Neutrophil (primary cell): ENCODE measurements at regions not wholly inside any gene's neighbourhood (a gene's known extent, or its start where the extent isn't known, plus 50 kb on each side); places are given as distances from the start of the nearest gene placed in this dataset.

Experiments
- H3K27ac ChIP-seq: fragments of 200-600 bp; sonication (generic); 2 replicates; pipeline ENCODE4 v1.5.1; 2016; ENCODE audit warnings: mild to moderate bottlenecking, moderate library complexity
- H3K27me3 ChIP-seq: fragments of 200-600 bp; sonication (generic); 2 replicates; pipeline ENCODE4 v1.6.0; 2016; ENCODE audit warnings: mild to moderate bottlenecking
- H3K36me3 ChIP-seq: fragments of 200-600 bp; sonication (generic); 2 replicates; pipeline ENCODE4 v1.5.1; 2017
- H3K4me1 ChIP-seq, 2 experiments: fragments of 200-600 bp in 1 of 2; sonication (generic) in 1 of 2; 1 replicate in 1 of 2; 2 replicates in 1 of 2; pipeline versions ENCODE4 v1.5.1 to v1.6.1; 2013 to 2016; ENCODE audit warnings: low read depth in 1 of 2, low read length in 1 of 2, mild to moderate bottlenecking in 1 of 2, moderate library complexity in 1 of 2; ENCODE audit not compliant: control insufficient read depth in 1 of 2, insufficient read depth in 1 of 2
- H3K4me3 ChIP-seq, 2 experiments: fragments of 200-600 bp in 1 of 2; sonication (generic) in 1 of 2; 1 replicate in 1 of 2; 2 replicates in 1 of 2; pipeline ENCODE4 v1.5.1; 2013 to 2016; ENCODE audit warnings: low read depth in 1 of 2, low read length in 1 of 2, mild to moderate bottlenecking in 1 of 2, moderate library complexity in 1 of 2
- H3K9me3 ChIP-seq: fragments of 200-600 bp; sonication (generic); 2 replicates; pipeline ENCODE4 v1.5.1; 2016
- TF ChIP-seq, protein P1 (sequence below): fragments of 200-600 bp; sonication (generic); IDR thresholded peaks from 2 replicates; pipeline ENCODE4 v1.5.1; 2016; ENCODE audit warnings: antibody characterized with exemption

GRCh38 chr4:81527709-81528108, 56.0 kb upstream of the RASGEF1B start:
- H3K4me1 ChIP-seq, result no peaks in the 10 kb centered on the region
- no peaks in the 10 kb centered on the region for H3K27me3 ChIP-seq
- peaks cover 3% of the 10 kb centered on the region for H3K9me3 ChIP-seq
- TF ChIP-seq, protein P1, sequence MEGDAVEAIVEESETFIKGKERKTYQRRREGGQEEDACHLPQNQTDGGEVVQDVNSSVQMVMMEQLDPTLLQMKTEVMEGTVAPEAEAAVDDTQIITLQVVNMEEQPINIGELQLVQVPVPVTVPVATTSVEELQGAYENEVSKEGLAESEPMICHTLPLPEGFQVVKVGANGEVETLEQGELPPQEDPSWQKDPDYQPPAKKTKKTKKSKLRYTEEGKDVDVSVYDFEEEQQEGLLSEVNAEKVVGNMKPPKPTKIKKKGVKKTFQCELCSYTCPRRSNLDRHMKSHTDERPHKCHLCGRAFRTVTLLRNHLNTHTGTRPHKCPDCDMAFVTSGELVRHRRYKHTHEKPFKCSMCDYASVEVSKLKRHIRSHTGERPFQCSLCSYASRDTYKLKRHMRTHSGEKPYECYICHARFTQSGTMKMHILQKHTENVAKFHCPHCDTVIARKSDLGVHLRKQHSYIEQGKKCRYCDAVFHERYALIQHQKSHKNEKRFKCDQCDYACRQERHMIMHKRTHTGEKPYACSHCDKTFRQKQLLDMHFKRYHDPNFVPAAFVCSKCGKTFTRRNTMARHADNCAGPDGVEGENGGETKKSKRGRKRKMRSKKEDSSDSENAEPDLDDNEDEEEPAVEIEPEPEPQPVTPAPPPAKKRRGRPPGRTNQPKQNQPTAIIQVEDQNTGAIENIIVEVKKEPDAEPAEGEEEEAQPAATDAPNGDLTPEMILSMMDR, result no peak
- no peak overlapping the region for H3K4me3 ChIP-seq
- no peaks in the 10 kb centered on the region for H3K36me3 ChIP-seq
- no peak overlapping the region for H3K27ac ChIP-seq

DNA sequence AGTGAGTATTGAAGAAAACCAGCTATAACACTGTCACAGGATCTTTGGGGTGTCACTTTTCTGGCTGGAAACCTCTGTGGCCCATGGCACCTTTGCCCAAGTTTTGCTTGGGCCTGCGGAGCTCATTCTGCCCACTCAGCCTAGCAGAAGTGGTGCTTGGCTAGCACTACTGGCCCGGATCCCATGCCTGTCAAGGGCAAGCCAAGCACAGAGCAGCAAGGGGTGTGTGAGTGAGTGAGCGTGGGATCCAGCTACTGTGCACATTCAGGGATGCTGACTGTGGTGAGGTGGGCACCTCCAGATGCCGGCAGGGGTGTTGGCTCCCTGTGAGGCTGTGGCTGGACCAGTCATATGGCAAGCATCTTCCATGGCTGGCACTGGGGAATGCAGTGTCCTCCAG, 55.4 kb upstream of the RASGEF1B start:
- no peaks in the 10 kb centered on the region for H3K27me3 ChIP-seq
- H3K4me3 ChIP-seq, result no peak overlapping the region
- no peaks in the 10 kb centered on the region for H3K36me3 ChIP-seq
- peaks cover 3% of the 10 kb centered on the region for H3K9me3 ChIP-seq
- H3K4me1 ChIP-seq, result no peaks in the 10 kb centered on the region
- no peak overlapping the region for H3K27ac ChIP-seq
- TF ChIP-seq, protein P1, result no peak

DNA sequence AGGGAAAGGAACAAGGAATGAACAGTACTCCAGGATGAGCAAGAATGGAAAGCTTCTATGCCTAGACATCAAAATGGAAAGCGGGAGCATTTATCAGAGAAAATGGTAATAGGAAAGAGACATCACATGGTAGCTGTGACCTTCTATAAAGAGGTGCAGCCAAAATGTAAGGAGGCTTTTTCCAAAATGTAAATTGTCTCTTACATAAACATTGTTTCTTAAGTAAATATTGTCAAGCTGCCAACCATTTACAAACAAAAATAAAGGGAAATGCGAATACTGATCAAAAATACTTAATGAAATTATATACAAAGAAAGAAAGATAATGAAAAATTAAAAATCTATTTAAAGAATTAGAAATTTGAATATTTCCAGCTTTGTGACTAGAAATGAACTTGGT, 55.0 kb upstream of the RASGEF1B start:
- Histone ChIP-seq H3K27me3 (no peaks in the 10 kb centered on the region), H3K36me3 (no peaks in the 10 kb centered on the region), H3K4me1 (no peaks in the 10 kb centered on the region), H3K4me3 (no peak overlapping the region), H3K27ac (no peak overlapping the region), H3K9me3 (peaks cover 3% of the 10 kb centered on the region)
- TF ChIP-seq, protein P1, result no peak

DNA sequence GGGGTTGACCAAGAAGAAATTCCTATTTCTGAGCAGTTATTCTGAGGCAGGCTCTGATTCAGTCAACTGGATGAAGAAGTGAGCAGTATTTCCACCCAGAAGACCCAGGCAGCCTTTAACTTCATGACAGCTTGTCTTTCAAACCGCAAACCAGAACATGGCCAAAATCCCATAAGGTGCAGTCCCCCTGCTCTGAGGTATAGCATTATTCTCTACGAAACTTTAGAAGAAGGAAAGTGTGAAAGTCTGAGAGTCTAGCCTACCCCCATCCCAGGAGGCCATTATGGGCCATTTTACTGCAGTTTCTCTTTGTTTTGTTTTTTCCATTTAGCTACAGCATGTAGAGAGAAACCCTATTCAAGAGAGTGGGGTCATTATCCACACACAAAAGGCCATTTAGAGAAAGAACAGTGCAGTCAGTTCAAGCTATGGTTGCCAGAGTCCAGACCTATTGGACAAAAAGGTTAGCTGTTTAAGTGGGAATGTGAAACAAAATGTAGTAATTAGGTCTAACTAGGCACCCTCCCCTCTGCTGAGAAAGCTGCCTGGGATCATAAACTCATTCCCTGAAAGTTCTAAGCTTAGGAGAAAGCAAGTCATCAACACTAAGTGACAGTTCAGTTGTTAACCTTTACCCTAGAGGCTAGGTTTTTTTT, 52.1 kb upstream of the RASGEF1B start:
- Histone ChIP-seq H3K4me3 (no peak overlapping the region), H3K27ac (no peak overlapping the region)

DNA sequence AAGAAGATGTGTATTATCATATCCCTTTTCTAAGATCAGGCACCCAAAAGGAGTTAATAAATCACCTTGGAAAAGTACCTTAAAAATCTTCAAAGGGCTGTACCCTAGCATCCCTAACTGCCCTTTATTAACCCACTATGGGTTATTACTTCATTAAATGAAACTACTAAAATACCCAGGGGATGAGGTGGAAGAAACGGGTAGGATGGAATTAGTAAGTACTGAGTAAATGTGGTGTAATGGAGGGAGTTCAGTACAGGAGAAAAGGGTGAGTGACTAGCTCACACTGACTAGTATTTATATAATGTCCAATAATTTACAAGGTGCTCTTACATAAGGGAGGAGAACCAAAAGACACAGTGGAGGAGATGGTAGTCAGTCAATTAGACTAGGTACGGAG, 51.0 kb upstream of the RASGEF1B start:
- H3K27me3 ChIP-seq, result no peaks in the 10 kb centered on the region
- no peak overlapping the region for H3K4me3 ChIP-seq
- H3K9me3 ChIP-seq, result no peaks in the 10 kb centered on the region
- TF ChIP-seq, protein P1, result no peak
- H3K27ac ChIP-seq, result no peak overlapping the region
- no peaks in the 10 kb centered on the region for H3K36me3 ChIP-seq
- no peaks in the 10 kb centered on the region for H3K4me1 ChIP-seq

More for the DNA sequence above, 52.1 kb upstream of the RASGEF1B start:
- Histone ChIP-seq H3K9me3 (peaks cover 3% of the 10 kb centered on the region), H3K4me1 (no peaks in the 10 kb centered on the region), H3K36me3 (no peaks in the 10 kb centered on the region), H3K27me3 (no peaks in the 10 kb centered on the region)
- TF ChIP-seq, protein P1, result no peak
